ENCODE measurements at regions not wholly inside any gene's neighbourhood (a gene's known extent, or its start where the extent isn't known, plus 50 kb on each side); places are given as distances from the start of the nearest gene placed in this dataset.

DNA sequence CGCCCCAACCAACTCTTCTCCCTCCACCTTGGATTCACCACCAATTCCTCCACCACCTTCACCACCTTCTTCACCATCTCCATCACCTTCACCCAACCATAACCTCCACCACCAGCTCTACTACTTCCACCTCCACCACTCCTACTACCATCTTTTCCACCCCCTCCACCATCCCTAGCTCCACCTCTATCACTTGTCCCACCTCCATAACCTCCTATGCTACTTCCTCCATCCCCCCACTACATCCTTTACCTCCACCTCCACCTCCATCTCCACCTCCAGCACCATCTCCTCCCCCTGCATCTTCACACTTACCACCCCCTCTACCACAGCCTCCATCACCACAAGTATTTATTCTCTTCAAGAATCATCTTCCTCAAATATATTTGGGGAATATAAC, 254.9 kb upstream of the EGLN3 start:
- TF ChIP-seq, protein P1, sequence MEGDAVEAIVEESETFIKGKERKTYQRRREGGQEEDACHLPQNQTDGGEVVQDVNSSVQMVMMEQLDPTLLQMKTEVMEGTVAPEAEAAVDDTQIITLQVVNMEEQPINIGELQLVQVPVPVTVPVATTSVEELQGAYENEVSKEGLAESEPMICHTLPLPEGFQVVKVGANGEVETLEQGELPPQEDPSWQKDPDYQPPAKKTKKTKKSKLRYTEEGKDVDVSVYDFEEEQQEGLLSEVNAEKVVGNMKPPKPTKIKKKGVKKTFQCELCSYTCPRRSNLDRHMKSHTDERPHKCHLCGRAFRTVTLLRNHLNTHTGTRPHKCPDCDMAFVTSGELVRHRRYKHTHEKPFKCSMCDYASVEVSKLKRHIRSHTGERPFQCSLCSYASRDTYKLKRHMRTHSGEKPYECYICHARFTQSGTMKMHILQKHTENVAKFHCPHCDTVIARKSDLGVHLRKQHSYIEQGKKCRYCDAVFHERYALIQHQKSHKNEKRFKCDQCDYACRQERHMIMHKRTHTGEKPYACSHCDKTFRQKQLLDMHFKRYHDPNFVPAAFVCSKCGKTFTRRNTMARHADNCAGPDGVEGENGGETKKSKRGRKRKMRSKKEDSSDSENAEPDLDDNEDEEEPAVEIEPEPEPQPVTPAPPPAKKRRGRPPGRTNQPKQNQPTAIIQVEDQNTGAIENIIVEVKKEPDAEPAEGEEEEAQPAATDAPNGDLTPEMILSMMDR (IDR thresholded peaks at IDR 0.05; ENCODE audit: poor library complexity, severe bottlenecking), result no peak
- TF ChIP-seq EZH2 (IDR thresholded peaks at IDR 0.05; ENCODE audit: borderline replicate concordance, insufficient read depth, low read length, poor library complexity, severe bottlenecking) (no peak), POLR2AphosphoS5 (IDR thresholded peaks at IDR 0.05) (no peak), RAD21 (conservative IDR thresholded peaks at IDR 0.05) (no peak), EP300 (conservative IDR thresholded peaks at IDR 0.05; ENCODE audit: poor library complexity, severe bottlenecking) (no peak), SMC3 (conservative IDR thresholded peaks at IDR 0.05; ENCODE audit: poor library complexity) (no peak), TAF1 (IDR thresholded peaks at IDR 0.05; ENCODE audit: low read depth) (no peak), MXI1 (conservative IDR thresholded peaks at IDR 0.05; ENCODE audit: poor library complexity, severe bottlenecking) (no peak)
- TF ChIP-seq, protein P2, sequence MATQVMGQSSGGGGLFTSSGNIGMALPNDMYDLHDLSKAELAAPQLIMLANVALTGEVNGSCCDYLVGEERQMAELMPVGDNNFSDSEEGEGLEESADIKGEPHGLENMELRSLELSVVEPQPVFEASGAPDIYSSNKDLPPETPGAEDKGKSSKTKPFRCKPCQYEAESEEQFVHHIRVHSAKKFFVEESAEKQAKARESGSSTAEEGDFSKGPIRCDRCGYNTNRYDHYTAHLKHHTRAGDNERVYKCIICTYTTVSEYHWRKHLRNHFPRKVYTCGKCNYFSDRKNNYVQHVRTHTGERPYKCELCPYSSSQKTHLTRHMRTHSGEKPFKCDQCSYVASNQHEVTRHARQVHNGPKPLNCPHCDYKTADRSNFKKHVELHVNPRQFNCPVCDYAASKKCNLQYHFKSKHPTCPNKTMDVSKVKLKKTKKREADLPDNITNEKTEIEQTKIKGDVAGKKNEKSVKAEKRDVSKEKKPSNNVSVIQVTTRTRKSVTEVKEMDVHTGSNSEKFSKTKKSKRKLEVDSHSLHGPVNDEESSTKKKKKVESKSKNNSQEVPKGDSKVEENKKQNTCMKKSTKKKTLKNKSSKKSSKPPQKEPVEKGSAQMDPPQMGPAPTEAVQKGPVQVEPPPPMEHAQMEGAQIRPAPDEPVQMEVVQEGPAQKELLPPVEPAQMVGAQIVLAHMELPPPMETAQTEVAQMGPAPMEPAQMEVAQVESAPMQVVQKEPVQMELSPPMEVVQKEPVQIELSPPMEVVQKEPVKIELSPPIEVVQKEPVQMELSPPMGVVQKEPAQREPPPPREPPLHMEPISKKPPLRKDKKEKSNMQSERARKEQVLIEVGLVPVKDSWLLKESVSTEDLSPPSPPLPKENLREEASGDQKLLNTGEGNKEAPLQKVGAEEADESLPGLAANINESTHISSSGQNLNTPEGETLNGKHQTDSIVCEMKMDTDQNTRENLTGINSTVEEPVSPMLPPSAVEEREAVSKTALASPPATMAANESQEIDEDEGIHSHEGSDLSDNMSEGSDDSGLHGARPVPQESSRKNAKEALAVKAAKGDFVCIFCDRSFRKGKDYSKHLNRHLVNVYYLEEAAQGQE (IDR thresholded peaks at IDR 0.05; ENCODE audit: borderline replicate concordance), result no peak
